Aorta (tissue), 5 donors: ENCODE measurements at regions not wholly inside any gene's neighbourhood (a gene's known extent, or its start where the extent isn't known, plus 50 kb on each side); places are given as distances from the start of the nearest gene placed in this dataset.

Experiments
- ATAC-seq: fragments of 200-7000 bp; cut with Tn5 transposase; one replicate; pipeline ENCODE4 v1.9.1; 2022; ENCODE audit warnings: moderate library complexity; ENCODE audit not compliant: low FRiP score
- DNase-seq, 2 donors: peaks; one replicate each; pipeline ENCODE4 v3.0.0-alpha.2; 2020
- H3K27ac ChIP-seq, 2 donors: one replicate each; pipeline ENCODE4 v1.5.1; 2013; ENCODE audit warnings: low read length in 2 of 2, mild to moderate bottlenecking in 2 of 2, moderate library complexity in 2 of 2, control low read depth in 1 of 2, inconsistent platforms in 1 of 2, low read depth in 1 of 2
- H3K27me3 ChIP-seq, 2 donors: one replicate each; pipeline ENCODE4 v1.6.1; 2013; ENCODE audit warnings: control low read depth in 1 of 2, low read length in 1 of 2, mild to moderate bottlenecking in 1 of 2, moderate library complexity in 1 of 2; ENCODE audit not compliant: insufficient read depth in 2 of 2, control insufficient read depth in 1 of 2
- H3K36me3 ChIP-seq, 2 donors: one replicate each; pipeline ENCODE4 v1.6.1; 2013; ENCODE audit warnings: control low read depth in 1 of 2, low read length in 1 of 2, mild to moderate bottlenecking in 1 of 2; ENCODE audit not compliant: insufficient read depth in 2 of 2, control insufficient read depth in 1 of 2
- H3K4me1 ChIP-seq, 2 donors: one replicate each; pipeline ENCODE4 v1.6.1; 2013; ENCODE audit warnings: low read length in 2 of 2, control low read depth in 1 of 2, mild to moderate bottlenecking in 1 of 2, moderate library complexity in 1 of 2; ENCODE audit not compliant: insufficient read depth in 2 of 2, control insufficient read depth in 1 of 2
- H3K4me3 ChIP-seq, 2 donors: one replicate each; pipeline ENCODE4 v1.5.1; 2013; ENCODE audit warnings: low read length in 2 of 2, control low read depth in 1 of 2, mild to moderate bottlenecking in 1 of 2
- H3K9me3 ChIP-seq: one replicate; pipeline ENCODE4 v1.6.1; 2013; ENCODE audit warnings: mild to moderate bottlenecking, low read length; ENCODE audit not compliant: control insufficient read depth
- WGBS, 2 donors: extraction: QIAGEN DNeasy Blood & Tissue Kit; methylation state at CpG; one replicate each; pipeline ENCODE4 v1.1.7; 2013; 5-methylcytosine and 5-hydroxymethylcytosine counted together
- intact Hi-C, 2 donors: fragments of 100-400 bp; cut with DNase I; formaldehyde crosslinking; loops; one replicate each; pipeline versions ENCODE4 v1.14.2 to v1.15.0; 2022
- donor health status: healthy with polysubstance abuse.
- donor health status: Bipolar disorder and iron deficiency.
- donor health status: DM: no; HTN: no; CAD: no.
- donor health status: DM: no; HTN: no; CAD: no.
- donor health status: DM: yes; HTN: yes; CAD: no.

DNA sequence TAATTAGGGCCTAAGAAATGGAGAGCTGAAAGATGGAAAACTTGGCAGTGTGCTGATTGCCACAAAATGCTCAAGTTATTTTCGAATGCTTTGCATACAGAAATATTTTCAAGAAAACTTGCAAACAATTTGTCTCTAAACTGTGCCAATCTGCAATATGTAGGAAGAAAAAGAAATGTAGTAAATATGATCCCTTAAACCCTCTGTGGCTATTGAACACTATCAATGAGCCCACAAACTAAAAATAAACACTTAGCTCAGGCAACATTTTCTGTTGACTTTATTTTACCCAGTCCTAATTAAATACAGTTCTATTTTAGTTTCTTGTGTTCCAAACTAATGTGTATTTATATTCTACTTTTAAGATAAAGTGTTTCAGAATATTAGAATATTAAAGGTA, 342.1 kb downstream of the SEMA3D start:
- Histone ChIP-seq H3K9me3 (no peaks in the 10 kb centered on the region), H3K27me3 (no peaks in the 10 kb centered on the region), H3K36me3 (no peaks in the 10 kb centered on the region), H3K4me3 (no peak overlapping the region), H3K27ac (no peak overlapping the region), H3K4me1 (no peaks in the 10 kb centered on the region)
- intact Hi-C loops = no loop called here
- DNase-seq = no peak
- WGBS, 2 donors = 65 to 67% methylated on average over 1 of the region's 1 CpG
- ATAC-seq = no peak

DNA sequence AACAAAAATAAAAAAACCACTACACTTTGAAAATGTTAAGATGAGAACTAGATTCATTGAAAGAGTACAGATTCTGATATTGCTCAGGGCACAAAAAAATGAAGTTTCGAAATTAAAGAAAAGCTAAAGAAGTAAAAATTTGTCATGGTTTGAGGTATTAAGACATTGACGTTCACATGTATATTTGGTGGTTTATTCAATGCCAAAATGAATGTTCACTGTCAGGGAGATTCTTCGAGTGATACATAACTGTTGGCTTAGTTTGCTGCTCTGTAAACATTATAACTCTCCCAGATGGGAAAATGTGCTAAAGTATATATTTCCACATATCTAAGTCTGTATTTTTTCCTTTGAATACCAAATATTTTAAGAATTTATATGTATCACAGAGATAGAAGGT, 345.0 kb downstream of the SEMA3D start:
- Histone ChIP-seq H3K4me3 (no peak overlapping the region), H3K9me3 (no peaks in the 10 kb centered on the region), H3K36me3 (no peaks in the 10 kb centered on the region), H3K27me3 (no peaks in the 10 kb centered on the region), H3K27ac (no peak overlapping the region), H3K4me1 (no peaks in the 10 kb centered on the region)
- intact Hi-C loops = no loop called here
- DNase-seq = no peak
- ATAC-seq = no peak
- WGBS, 2 donors = 57 to 79% methylated on average over 3 of the region's 3 CpGs

DNA sequence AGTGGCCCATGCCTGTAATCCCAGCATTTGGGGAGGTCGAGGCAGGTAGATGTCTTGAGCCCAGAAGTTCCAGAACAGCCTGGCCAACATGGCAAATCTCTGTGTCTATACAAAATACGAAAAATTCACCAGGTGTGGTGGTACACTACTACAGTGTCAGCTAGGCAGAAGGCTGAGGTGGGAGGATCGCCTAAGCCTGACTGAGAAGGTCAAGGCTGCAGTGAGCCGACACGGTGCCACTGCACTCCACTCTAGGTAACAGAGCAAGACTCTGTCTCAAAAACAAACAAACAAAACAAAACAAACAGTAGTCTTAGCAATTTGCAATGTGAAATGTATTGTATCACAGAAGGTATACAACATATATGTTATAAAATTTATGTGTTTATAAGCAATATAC, 348.0 kb downstream of the SEMA3D start:
- intact Hi-C loops = no loop called here
- no peak for ATAC-seq
- WGBS, 2 donors = 85 to 90% methylated on average over 5 of the region's 5 CpGs

DNA sequence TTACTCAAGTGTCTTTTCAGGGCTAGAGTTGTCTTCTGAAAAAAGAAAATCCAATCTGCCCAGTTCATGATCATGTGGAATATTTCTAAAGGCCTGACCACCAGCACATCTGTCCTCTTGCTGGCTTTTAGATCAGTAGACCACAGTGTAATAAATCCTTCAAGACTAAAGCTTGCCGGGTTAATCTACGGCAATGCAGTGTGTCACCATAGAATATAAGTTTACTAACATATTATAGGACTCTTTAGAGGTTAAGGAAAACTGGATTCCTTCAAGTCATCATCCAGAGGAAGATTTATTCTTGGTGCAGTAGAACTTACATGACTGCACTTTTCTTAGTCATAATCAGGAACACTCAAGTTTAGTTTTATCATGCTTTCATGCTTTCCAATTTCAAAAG, 349.5 kb downstream of the SEMA3D start:
- no peak for ATAC-seq

More for the DNA sequence above, 348.0 kb downstream of the SEMA3D start:
- H3K36me3 ChIP-seq = no peaks in the 10 kb centered on the region
- H3K4me3 ChIP-seq = no peak overlapping the region
- no peak overlapping the region for H3K27ac ChIP-seq
- H3K27me3 ChIP-seq = no peaks in the 10 kb centered on the region
- H3K4me1 ChIP-seq = no peaks in the 10 kb centered on the region
- no peaks in the 10 kb centered on the region for H3K9me3 ChIP-seq
- DNase-seq = no peak

DNA sequence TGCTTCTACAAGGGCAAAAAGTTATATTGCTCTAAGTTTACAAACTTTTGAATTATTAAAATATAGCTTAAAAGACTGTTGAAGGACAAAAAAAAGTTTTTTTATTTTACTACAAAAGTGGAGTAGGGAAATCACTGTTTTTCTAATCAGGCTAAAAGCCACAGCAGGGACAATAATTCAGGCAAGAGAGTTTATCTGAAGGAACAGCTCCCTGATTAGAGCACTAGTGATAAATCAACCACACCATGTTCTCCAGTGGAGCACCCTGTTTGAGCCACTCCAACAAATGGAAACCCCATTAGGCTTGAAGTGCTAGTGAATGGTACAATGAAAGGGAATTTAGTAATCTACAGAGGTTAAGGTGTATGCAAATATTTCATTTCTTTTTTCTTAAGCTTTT, 357.1 kb downstream of the SEMA3D start:
- no peaks in the 10 kb centered on the region for H3K4me1 ChIP-seq
- intact Hi-C loops = no loop called here
- no peak overlapping the region for H3K27ac ChIP-seq
- no peak overlapping the region for H3K4me3 ChIP-seq
- no peaks in the 10 kb centered on the region for H3K27me3 ChIP-seq
- DNase-seq (no peak), ATAC-seq (no peak)
- no peaks in the 10 kb centered on the region for H3K36me3 ChIP-seq
- no peaks in the 10 kb centered on the region for H3K9me3 ChIP-seq

More for the DNA sequence above, 349.5 kb downstream of the SEMA3D start:
- no peaks in the 10 kb centered on the region for H3K9me3 ChIP-seq
- H3K27ac ChIP-seq = no peak overlapping the region
- no peaks in the 10 kb centered on the region for H3K36me3 ChIP-seq
- no peaks in the 10 kb centered on the region for H3K27me3 ChIP-seq
- DNase-seq = no peak
- no peak overlapping the region for H3K4me3 ChIP-seq
- WGBS, 2 donors = 45 to 62% methylated on average over 2 of the region's 2 CpGs
- H3K4me1 ChIP-seq = no peaks in the 10 kb centered on the region
- intact Hi-C loops = no loop called here

DNA sequence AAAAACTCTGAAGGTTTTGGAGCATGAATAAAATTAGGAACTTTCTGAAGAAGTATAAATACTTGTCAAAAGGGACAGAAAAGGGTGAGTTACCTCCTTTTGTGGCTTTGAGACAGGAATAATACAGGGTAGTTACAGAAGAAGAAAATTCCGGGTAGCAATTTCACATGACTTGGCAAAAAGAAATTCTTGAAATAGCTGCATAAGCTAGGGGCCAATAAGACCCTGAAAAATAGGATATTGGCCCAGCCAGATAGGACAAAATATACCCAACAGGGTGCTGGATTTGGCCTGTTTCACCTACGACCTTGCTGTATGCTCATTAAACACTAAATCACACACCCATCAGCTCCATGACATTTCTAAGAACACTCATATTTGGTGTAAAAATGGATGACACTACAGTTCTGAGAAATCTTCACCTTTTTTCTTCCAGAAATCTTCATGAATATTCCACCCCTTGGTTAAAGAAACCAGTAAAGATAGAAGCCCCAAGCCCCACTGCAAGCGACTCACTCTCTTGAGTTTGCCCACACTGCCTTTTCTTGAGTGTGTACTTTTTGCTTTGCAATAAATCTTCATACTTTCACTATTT, 362.7 kb downstream of the SEMA3D start:
- H3K4me3 ChIP-seq = no peak overlapping the region
- ATAC-seq = no peak

DNA sequence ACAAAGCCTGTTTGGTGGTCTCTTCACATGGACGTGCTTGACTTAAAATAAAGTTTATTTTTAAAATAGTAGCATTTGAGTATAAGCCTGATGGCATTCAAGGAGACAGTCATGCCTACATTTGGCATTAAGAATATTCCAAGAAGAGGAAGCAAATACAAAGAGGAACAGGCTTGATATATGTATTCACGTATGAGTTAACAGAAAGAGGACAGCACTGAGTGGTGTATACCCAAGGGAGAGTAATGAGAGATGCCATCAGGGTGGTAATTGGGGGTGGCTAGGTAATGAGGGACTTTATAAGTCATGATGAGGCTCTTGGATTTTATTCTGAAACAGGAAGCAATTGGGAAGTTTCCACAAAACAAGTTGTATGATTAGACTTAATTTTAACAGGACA, 363.3 kb downstream of the SEMA3D start:
- intact Hi-C loops = no loop called here
- ATAC-seq (no peak), DNase-seq (no peak)
- 75 to 77% methylated on average over 2 of the region's 2 CpGs for WGBS, 2 donors
- Histone ChIP-seq H3K36me3 (no peaks in the 10 kb centered on the region), H3K4me1 (no peaks in the 10 kb centered on the region), H3K9me3 (no peaks in the 10 kb centered on the region), H3K4me3 (no peak overlapping the region), H3K27me3 (no peaks in the 10 kb centered on the region), H3K27ac (no peak overlapping the region)

More for the DNA sequence above, 362.7 kb downstream of the SEMA3D start:
- no peak for DNase-seq
- intact Hi-C loops = no loop called here
- Histone ChIP-seq H3K4me1 (no peaks in the 10 kb centered on the region), H3K9me3 (no peaks in the 10 kb centered on the region), H3K27me3 (no peaks in the 10 kb centered on the region), H3K27ac (no peak overlapping the region), H3K36me3 (no peaks in the 10 kb centered on the region)
- WGBS, 2 donors = 69 to 73% methylated on average over 3 of the region's 3 CpGs

DNA sequence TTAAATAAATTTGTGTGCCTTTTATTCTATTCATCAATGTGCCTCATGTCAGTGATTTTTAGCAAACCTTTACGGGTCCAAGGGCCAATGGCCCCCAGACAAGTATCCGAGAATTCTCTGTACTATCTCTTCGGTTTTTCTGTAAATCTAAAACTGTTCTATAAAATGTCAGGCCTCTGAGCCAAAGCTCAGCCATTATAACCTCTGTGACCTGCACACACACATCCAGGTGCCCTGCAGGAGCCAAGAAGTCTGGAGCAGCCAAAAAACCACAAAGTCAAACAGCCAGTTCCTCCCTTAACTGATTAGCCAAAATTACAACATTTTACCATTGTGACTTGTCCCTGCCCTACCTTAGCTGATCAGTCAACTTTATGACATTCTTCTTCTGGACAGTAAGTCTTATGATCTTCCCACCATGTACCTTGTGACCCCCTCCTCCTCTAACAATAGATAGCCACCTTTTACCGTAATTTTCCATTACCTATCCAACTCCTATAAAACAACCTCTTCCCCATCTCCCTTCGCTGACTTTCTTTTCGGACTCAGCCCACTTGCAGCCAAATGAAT, 363.8 kb downstream of the SEMA3D start:
- intact Hi-C loops = no loop called here
- WGBS, 2 donors = 96% methylated on average over 6 of the region's 6 CpGs
- H3K27me3 ChIP-seq = no peaks in the 10 kb centered on the region
- H3K9me3 ChIP-seq = no peaks in the 10 kb centered on the region
- DNase-seq = no peak
- no peak overlapping the region for H3K27ac ChIP-seq
- H3K4me3 ChIP-seq = no peak overlapping the region
- ATAC-seq = no peak
- no peaks in the 10 kb centered on the region for H3K36me3 ChIP-seq
- no peaks in the 10 kb centered on the region for H3K4me1 ChIP-seq

DNA sequence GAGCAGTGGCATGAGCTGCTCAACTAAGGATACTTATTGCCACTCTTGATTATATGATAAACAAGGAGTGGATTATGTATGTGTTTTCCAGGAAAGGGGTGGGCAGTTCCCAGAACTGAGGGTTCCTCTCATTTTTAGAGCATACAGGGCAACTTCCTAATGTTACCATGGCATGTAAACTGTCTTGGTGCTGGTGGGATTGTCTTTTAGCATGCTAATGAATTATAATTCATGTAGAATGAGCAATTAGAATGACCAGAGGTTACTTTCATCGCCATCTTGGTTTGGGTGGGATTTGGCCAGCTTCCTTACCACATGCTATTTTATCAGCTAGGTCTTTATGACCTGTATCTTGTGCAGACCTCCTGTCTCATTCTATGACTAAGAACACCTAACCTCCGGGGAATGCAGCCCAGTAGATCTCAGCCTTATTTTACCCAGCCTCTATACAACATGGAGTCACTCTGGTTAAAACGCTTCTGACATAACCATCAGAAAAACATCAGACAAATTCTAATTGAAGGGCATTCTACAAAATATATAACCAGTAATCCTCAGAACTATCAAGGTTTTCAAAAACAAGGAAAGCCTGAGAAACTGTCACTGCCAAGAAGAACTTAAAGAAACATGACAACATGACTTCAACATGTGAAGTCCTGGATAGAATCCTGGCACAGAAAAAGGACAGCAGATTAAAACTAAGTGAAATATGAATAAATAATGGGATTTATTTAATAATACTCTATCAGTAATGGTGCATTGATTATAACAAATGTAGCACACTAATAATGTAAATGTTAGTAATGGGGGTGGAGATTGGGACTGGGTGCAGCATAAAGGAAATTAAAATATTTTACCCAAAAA, 365.0 kb downstream of the SEMA3D start:
- WGBS, 2 donors = 93 to 95% methylated on average over 3 of the region's 3 CpGs
- DNase-seq = no peak
- Histone ChIP-seq H3K27ac (no peak overlapping the region), H3K27me3 (no peaks in the 10 kb centered on the region), H3K4me3 (no peak overlapping the region), H3K4me1 (no peaks in the 10 kb centered on the region), H3K9me3 (no peaks in the 10 kb centered on the region), H3K36me3 (no peaks in the 10 kb centered on the region)
- intact Hi-C loops = no loop called here
- ATAC-seq = no peak
